GM19043 (cell line): ENCODE measurements at regions not wholly inside any gene's neighbourhood (a gene's known extent, or its start where the extent isn't known, plus 50 kb on each side); places are given as distances from the start of the nearest gene placed in this dataset.

ENCODE experiments used
- ATAC-seq: cut with Tn5 transposase; IDR thresholded peaks from one replicate; pipeline ENCODE4 v1.9.1; 2021; ENCODE audit warnings: low read depth; ENCODE audit not compliant: unreplicated experiment

DNA sequence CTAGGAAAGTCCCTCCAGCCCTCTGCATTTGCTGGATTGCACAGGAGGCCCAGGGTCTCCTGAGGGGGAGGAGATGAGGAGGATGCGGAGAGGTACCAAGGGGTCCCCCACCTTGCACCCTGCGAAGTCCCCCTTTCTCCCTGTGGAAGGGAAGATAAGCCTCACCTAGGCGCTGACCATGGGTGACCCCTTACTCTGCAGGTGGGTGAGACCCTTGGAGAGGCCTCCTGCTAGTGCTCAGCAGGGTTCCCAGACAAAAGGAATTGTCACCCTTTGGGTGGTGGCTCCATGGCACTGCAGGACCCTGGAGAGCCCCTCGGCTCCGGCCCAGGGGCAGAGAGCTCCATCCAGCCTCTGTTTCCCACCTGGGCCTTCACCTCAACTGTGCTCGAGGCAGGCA is 107.0 kb upstream of the RET start:
- no peak for ATAC-seq

DNA sequence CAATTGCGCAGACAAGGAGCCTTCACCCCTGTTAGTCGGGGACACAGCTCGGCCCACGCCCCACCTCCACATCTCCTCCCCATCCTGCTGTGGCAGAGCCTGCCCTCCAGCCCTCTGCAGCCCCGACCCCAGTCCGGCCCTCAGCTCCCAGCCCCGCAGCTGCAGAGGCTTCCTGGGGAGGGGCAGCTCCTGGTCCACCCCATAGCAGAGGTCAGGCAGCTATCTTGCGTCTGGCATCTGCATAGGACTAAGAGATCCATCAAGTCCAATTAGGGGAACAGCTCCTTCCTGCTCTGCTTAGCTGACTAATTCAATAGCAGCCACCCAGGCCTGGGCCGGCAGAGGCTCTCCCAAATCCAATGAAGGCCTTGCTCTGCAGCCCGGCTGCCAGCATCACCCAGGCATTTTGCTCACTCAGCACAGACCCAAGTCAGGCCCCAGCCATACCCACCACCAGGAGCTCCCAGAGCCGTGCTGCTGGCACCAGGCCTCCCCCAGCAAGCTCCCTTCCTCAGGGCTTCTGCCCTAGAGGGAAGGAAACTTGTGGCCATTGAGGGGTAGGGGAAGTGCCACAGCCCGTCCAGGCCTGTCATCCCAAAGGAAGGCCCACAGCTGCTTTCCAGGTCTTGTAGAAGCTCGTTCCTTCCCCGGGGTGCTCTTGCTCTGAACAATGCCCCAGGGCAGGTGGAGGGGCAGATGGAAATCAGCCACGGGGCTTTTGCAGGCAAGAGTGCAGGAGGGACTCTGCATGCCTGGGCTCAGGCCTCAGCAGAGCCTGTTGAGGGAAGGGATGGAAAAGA is 106.2 kb upstream of the RET start:
- no peak for ATAC-seq

DNA sequence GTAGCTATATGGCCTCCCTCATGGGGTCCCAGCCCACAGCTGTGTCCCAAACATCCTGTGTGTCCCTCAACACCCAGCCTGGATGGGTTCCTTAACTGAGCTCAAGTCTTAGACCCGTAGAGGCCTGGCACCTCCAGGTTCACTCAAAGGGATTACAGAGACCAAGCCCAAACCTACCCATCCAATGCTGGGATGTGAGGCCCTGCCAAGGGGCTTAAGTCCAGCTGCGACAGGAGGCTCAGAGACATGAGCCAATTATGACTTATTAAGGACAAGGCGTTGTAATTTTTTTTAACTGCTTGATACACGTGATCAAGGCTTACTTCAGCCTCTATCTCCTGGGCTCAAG is 105.6 kb upstream of the RET start:
- ATAC-seq: no peak

DNA sequence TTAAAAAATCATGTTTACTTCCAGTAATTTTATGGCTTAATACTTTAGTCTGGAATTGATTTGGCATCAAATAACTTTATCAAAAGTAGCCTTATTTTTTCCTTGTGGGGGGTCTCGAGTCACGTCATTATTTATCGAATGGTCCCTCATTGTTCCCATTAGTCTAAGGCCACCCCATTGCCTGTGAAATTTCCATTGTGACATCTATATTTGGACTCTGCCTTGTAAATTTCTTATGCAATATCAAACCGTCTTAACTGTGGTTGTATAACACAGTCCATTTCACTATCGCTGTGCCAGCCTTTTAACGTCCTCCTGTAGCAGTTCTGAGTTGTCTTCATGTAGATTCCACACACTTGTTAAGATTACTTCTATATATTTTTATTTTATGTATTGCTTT is 103.9 kb upstream of the RET start:
- ATAC-seq: no peak

DNA sequence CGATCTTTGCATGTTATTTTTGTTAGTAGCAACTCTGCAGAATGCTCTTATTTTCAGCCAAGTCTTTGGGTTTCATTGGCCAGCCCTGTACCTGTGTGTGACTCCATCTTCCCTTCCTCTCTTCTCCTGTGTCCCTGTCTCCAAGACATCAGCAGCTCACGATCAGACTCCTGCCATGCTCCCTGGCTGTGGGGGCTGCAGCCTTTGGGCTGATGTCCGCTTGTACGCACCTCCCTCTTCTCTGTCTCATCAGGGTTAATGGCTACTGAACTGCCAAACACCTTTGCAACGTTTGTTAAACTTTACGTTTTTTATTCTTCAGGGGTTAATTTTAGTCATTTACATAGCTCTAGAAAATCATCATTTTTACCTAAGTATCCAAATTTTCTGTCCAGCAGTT is 103.5 kb upstream of the RET start:
- ATAC-seq: no peak

DNA sequence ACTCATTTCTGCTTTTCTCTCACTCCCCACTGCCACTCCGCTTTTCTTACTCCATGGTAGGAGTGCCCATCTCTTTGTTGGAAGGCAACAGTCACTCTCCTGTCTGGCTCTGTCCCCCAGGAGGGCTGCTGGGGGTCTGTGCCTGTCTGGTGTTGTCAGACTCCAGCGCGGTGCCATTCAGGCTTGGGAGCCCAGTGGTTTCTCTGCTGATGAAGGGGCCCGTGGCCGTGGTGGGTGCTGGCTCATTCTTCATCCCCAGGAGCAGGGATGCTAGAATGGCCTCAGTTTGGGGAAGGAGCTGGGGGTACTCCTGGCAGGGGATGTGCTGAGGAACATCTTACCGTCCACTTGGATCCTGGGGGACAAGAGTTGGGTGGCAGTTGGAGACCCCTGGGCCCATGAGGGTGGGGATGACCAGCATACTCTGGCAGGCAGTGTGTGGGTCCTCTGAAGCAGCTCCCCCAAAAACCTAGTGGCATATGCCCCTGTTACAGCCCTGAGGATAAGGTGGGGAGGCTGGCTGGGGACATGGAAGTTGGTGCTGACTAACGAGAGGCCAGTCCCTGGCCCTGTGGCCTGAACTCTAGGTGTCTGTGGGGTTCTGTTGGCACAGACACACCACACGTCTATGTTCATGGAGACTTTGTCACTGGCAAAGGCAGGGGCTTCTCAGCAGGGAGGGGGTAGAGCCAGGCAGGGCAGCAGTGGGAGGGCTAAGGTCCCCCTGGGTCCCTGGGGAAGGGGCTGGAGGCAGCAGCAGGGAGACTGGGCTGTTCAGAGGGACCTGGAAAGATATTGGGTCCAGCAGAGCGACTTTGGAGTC is 102.8 kb upstream of the RET start:
- no peak for ATAC-seq

DNA sequence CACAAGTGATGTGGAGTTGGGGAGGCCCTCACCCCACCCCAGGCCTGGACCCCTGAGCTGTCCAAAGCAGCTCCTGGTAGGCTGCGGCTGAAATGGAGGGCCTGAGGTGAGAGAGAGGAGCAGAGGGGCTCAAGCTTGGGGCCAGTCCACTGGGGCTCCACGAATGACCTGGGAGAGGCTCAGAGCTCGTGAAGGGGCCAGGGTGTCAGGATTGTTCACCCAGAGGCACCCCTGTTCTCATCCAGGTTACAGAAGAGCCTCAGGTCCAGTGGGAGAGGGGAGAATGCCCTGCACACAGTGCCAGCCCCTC is 102.2 kb upstream of the RET start:
- no peak for ATAC-seq

DNA sequence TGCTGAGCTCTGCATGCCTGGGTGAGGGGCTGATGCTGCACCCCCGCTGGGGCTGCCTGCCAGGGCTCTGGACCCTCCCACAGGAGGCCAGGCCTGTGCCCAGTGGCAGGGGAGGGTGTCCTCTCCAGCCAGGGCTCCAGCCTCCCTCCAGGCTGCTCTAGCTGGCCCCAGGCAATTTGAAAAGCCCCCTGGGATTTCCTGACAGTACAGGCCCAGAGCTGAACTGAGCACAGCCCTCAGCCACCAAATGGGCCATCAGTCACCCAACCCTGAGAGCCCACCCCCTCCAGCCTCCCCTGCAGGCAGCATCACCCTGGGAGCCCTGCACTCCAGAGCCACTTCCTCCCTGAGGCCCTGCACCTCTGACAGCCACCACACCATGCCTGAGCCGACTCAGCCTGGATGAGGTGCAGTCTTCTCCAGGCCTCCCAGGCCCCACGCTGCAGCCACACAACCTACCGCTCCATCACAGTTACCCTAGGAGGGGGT is 101.8 kb upstream of the RET start:
- no peak for ATAC-seq

DNA sequence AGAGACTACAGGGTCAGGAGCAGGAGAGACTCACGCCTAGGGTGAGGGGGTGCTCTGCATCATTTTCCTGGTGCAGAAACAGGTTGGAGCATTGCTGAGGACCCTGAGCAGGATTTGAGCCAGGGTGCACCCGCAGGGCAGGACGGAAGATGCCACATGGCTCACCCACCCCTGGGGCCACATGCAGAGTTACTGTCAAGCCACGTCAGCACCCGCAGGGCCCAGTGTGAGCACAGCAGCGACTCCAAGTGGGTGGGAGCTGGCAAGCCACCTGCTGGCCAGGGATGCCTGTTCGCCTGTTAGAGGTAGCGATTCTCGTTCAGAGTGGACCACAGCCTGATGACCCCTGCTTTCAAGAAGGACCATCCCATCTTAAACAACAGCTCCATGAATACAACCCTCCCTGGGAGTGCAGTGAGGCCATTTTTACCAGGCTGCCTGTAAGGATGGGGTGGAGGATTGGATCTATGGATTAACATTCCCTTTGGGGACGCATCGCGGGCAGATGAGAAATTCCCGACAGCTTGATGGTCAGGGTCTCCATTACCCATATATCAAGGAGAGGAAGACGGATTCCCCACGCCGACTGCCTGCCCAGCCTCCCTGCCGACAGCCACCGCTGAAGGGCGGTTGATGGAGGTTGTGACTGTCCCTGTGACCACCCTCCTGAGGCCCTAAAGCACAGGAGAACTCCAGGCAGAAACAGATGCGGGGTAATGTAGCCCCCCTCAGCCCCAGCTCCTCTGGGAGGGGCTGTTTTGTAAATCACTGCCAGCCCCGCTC is 101.1 kb upstream of the RET start:
- no peak for ATAC-seq

DNA sequence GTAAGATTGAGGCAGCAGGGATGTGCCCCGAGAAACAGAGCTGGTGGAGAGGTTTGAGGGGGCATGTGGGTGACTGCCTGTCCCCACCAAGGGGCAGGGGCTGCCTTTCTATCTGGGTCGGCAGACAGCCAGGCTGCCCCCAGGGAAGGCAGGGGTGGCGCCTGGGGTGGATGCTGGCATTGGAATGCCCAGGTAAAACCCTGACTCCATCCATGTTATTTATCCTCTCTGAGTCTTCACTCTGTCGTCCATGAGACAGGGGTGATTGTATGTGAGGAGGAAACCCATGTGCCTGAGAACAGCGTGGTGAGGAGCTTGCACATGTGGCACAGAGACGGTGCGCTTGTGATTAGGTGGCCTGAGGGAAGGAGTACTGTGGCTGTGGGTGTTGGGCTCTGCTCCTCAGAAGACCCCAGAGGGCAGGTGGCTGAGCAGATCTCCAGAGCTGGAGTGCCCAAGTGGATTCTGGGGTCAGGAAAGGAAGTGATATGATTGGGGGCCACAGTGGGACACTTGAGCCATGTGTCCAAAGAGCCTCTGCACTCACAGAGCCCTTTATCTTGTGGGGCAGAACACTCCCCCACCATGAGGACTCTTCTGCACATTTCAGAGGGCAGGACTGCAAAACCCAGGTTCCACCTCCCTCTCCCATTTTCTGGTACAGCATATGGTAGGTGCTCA is 100.4 kb upstream of the RET start:
- no peak for ATAC-seq

DNA sequence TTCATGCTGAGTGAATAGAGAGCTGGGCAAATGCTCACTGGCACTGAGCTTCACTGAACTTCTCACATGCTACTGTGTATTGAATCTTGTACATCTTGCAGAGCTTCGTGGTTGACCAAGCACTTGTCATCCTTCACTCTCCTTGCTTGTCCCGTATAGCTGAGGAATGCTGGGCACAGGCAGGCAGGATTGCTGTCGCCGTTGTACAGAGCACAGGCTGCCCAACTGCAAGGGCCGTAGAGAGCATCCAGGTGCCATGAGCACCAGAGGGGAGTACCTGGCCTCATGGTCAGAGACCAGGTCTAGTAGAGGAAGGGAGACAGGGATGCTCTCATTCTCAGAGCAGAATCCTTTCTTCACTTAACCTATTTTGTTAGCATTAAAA is 99.8 kb upstream of the RET start:
- no peak for ATAC-seq

DNA sequence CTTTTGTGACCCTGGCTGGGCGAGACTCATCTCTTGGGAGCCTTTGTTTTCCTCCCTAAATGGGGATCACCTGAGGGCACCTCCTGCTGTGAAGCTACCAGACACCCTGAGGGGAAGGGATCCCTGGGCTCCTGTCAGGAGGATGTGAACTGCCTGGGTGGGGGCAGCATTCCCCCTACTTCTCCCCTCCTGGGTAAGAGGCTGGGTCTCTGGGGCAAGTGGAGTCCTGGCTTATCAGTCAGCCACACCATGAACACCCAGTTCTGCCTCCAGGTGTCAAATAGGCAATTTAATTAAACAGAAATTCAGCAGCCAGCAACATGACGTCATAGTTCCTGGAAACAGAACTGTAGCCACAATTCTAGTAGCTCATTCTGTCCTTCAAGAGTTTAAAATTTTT is 97.7 kb upstream of the RET start:
- no peak for ATAC-seq

DNA sequence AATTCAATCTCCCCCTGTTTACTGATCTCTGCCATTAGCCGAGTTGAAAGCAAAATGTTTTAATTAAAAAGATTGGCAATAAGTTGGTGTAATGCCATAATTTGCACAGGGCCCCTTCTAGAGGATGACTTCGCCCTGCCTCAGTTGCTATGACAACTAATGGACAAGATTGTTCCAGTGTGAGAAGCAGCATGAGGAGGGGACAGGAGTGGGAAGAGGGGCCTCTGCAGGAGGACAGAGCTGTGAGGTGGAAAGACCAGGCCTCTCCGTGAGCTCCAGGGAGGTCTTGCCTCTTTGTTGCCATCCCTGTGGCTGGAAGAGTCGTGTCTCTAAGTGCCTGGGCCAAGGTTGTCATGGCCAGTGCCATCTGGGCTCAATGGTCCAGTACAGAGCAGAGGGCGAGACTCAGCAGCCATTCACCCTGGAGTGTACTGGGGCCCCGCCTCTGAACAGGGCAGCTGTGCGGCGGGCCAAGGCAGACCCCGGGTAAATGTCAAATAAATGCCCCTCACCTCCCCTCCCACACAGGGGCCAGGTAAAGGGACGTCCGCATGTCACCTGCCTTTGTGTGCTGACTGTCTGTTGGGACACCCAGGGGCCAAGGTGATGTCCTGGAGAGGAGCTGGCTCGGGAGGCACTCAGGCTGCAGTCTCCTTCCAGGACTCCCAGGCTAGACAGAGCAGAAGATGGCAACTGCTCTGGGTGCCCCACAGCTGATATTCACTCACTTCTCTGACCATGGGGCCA is 97.0 kb upstream of the RET start:
- ATAC-seq: no peak

DNA sequence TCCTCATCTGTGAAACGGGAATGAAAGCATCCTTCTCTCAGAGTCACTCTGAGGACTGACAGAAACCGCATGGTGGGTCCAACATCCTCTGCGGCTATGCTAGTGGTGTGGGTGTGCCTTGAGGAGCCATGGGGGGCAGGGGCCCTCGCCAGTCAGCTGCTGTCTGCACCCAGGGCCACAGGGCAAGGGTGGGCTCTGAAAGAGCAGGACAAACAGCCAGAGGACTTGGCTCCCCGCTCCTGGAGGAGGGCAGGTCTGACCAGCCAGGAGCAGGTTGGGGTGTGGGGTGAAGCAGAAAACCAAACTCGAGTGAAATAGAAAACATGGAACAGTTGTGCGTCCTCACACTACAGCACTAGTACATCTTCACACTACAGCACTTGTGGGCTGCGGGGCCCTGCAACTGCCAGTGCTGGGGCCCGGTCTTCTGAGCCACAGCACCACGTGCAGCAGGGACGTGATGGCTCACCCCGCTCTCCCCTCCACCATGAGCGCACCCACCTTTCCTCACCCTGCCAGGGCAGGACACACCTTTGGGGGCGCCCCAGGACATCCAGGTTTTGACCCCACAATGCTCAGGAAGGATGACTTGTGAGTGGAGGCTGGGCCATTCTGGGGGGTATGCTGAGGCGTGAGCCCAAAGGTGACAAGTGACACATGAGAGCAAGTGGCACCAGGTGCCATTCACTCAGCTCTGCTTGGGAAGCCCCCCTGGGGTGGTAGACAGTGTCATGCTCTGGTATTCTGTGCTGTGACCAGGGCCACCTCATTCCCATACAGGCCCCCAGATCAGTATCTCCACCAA is 96.1 kb upstream of the RET start:
- ATAC-seq: no peak

DNA sequence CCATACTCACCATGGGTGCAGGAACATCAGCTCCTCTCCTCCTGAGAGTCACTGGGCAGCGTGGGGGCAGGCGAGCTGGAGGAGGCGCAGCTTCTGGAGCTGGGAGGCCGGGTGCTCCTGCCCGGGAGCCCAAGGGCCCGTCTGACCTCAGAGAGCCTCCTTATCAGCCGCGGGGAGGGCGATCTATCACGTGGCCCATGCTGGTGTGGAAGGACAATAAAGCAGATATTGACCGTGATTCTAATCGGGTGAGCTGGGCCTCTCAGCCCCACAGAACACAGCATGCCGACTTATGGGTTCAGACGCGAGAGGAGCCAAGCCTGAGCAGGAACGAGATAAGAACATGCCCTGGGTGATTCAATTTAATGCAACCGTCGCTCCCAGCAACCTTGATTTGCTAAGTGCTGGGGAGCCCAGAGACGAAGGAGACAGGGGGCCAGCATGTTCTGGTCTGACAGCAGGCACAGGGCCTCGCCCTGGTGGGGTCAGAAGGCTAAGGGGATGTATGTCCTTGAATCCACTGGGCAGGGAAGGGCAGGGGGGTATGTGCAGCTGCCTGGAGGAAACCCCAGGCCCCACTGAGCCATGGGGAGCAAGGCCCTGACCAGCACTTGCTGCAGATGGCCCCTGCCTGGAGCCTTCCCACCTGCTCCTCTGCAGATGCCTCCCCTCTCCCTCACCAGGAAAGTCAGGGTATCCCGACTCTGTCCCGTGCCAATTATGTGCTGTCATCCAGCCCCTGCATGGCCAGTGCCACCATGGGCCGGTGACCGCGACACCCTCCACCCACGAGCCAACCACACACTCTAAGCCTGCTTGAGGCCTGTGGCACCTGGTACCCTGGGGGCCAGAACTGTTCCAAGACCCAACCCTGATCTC is 95.3 kb upstream of the RET start:
- ATAC-seq: no peak

DNA sequence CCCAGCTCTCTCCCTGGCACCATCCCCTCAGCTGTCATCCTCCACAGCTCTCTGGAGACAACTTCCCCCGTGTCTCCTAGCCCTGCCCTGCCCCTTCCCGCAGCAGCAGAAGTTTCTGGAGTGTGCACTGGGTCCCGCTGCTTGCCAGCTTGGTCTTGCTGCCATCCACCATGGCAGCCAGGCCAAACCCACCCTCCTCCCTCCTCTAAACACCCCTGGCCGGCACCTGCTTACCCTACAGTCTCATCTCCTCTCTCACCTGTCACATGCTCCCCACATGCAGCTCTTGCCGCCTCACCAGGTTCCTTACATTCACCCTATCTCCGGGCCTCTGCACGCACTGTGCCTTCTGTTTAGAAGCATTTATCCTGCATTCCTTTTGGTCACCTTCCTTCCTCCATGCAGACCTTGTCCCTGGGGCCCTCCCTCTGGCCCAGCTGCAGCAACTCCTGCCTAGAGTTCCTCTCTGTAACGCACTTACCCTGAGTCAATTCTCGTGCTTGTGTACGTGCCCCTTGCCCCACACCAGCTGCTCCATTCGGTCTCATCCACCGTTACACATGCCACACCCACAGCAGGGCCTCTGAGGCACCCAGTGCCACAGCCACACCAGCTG is 93.9 kb upstream of the RET start:
- no peak for ATAC-seq

DNA sequence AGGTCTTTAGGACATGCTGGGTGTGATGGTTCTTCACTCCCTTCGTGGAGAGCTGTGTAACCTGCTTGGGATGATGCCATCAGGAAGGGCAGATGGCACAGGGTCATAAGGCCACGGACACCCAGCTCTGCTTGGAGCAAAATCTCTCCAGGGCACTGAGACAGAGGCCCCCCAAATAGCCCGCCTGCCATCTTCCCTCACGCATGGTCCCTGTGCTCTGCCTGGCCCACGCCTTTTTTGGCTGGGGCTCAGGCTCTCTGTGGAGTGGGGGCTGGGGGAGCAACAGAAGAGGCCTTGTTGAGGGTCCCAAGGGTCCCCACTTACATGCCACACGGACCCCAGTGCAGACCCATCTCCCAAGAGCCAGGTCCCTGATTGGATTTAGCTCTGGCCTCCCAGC is 93.3 kb upstream of the RET start:
- no peak for ATAC-seq

DNA sequence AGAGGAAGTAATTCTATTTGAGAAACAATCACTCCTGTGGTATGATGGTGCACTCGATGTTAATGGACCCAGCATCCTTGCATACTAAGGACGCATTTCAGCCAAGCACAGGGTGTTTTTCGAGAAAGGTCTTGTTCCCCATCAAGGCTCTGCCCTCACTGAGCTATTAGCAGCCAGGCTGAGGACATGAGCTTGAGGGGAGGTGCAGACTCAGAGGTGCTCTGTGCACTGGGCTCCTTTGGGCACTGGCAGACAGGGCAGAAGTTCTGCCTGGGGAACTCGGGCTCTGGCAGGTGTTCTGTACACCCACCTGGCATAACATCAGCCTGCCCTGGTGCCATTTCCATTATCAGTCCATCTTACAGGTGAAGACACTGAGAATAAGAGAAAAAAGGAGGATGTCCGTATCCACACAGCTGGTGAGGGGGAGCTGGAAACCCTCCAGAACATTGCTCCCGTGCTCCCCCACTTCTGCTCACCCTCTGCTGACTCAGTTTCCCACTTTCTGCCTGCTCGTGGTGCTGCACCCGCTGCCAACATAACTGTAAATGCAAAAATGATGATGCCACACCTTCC is 92.7 kb upstream of the RET start:
- no peak for ATAC-seq
